GM18498 (cell line): ENCODE measurements at regions not wholly inside any gene's neighbourhood (a gene's known extent, or its start where the extent isn't known, plus 50 kb on each side); places are given as distances from the start of the nearest gene placed in this dataset.
"Not testable (repeated sequence)": the region's sequence is repeated elsewhere in the genome, so short reads cannot be mapped to it uniquely, and the experiment has no call there.

Source experiments
- ATAC-seq: cut with Tn5 transposase; IDR thresholded peaks from one replicate; pipeline ENCODE4 v1.9.1; 2021; ENCODE audit warnings: mild to moderate bottlenecking, moderate library complexity; ENCODE audit not compliant: unreplicated experiment

DNA sequence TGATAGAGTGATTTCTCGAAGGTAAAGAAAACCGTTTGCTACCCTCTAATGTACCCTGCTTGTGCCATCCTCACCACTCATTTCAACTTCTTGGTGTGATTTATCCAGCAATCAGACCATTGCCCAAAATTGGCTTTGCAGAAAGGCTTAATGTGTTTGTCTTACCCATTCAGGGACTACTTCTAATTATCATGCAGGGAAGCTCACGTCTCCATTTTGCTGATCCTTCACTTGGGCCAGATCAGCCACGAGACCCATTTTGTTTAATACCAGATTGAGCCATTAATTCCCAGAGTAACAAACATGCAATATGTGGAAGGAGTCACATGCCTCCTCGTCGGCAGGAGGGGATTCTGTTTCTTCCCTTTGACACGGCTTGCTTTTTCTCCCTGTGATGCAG, 51.1 kb upstream of the CRY1 start:
- ATAC-seq, result no peak

DNA sequence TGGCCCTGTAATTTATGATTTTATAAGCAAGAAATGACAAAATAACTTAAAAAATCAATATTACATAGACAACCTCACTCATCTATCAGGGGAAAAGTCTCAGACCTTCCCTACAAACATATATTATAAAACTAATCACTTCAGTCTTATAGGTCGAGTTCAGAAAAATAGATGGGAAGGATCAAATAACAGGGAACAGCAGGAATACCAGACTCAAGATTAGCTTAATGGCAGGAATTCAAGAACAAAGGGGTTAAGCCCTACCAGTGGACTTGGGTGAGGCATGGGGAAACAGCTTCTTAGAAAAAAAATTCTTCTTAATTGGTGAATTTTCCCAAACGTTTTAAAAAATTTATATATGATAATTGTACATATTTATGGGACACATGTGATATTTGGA, 51.6 kb upstream of the CRY1 start:
- no peak for ATAC-seq

DNA sequence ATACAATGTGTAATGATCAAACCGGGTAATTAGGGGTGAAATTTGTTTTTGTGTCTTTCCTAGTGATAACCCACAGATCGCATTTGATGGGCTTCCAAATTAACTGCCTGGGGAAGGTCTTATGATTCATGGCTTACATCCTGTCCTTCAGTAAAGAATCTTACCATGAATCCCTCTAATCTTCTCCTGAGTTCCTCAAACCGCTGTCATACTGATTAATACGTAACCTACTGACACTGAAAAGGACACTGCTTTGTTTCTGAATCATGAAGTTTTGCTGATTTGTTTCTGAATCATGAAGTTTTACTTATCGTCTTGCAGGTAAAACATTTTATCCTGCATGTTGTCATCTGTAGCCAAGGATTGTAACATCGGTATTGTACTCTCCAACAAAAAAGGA, 52.0 kb upstream of the CRY1 start:
- ATAC-seq, result no peak

DNA sequence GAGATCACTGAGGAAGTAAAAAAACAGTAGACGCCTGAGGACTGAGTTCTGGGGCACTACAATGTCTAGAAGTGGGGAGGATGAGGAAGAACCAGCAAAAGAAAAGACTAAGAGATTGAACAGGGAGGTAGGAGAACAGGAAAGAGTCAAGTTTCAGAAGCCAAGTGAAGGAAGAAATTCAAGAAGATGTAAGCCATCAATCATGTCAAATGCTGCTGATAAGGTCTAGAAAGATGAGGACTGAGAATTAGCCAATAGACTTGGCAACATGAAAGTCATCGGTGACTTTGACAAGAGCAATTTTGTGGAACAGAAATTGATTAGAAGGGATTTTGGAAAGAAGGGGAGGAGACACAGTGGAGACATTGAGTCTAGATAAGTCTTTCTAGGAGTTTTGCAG, 54.8 kb upstream of the CRY1 start:
- ATAC-seq, result no peak

DNA sequence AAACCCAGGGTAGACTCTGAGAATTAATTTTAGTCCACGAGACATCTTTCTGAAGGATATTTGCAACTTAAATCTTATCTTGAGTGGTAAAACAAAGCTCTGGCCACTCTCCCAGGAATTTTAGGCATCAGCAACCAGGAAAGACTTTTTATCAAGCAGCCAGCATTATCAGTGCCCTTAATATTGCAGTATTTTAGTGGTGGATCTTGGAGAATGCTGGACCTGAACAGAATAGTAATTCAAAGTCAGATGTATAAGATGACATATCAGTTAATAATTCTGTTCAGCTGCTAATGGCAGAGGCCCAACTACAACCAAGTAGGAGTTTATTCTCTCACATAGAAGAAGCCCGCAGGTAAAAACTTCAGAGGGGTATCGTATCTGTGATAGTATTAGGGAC, 59.0 kb upstream of the CRY1 start:
- ATAC-seq, result no peak

DNA sequence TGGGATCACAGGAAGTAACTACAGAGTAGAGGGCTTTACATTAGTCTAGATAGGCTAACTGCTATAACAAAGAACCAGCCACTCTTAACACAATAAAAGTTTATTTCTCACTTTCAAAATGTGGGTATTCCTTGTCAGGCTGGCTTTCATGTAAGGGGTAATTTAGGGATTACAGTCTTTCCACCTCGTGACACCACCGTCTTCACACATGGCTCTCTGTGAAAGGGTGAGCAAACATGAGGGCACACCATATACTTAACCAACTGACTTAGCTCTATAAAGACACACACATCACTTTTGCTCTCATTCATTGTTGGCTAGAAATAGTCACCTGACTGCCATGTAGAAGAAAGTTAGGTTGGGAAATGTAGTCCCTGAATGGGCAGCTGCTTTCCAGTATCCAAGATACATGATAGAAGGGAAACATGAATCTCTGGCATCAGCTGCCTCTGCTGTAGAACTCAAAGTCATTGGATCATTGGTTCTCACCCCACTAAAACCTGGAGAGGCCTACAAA, 66.1 kb upstream of the CRY1 start:
- no peak for ATAC-seq

DNA sequence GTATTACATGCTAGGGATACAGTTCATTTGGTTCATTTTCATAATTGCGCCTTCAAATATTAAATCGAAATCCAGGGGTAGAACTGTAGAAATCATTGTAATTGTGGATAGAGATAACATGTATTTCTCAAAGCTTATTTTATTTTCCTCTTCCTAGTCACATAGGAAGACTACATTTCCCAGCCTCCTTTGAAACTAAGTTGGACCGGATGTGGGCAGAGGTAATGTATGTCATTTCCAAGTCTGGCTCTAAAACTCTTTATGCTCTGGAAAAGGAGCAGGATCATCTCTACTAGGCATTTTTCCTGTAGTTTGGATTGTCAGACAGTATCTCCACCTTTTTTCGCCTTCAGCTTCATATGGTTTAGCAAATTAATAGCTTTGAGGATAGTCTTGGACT, 70.1 kb upstream of the CRY1 start:
- no peak for ATAC-seq

DNA sequence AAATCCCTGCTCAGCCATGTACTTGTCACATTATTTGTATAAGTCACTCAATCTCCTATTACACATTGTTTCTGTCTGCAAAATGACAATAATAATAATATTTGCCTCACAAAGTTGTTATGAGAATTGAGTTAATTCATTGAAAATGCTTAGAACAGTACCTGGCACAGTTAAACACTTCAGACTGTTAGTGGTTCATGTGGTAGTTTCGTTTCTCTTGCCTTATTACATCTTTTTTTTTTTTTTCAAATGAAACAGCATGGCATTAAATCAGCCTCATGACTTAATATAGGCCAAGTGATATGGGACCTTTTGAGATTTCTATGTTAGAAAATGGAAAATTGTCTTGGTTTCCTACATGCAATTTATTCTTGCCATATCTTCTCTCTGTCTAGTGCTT, 71.0 kb upstream of the CRY1 start:
- no peak for ATAC-seq

DNA sequence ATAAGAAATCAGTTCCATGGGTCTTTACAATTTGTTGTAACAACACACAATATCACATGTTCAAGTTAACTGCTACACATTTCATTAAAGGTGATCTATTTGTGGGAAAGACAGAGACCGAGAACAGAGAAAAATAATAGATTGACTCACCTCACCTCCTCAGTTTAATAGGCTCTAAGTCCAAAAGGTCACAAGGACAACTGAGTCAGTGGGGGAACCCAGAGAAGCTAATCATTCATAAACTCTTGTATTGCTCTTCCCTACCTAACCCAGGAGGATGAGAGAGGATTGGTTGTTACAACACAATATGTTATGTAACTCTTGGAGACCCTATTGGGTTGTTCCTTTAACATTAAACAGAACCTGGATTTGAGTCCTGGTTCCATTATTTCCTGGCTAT, 72.2 kb upstream of the CRY1 start:
- ATAC-seq, result no peak

DNA sequence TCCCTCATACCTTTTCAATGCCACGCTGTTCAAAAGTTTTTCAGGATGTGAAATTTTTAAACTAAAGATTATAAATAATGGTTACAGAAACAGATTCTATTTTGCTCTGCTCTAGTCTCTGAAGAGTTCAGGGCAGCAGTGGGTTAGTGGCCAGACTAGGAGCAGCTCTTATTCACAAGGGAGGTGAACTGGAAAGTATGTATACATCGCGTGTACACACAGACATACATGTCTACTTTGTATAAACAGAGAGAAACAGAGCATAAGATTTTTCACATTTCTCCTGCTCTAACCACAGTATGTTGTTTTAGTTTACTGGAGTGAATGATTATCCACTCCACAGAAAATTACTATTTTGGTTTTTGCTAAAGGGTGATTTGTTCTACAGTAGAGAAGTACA, 74.4 kb upstream of the CRY1 start:
- no peak for ATAC-seq

DNA sequence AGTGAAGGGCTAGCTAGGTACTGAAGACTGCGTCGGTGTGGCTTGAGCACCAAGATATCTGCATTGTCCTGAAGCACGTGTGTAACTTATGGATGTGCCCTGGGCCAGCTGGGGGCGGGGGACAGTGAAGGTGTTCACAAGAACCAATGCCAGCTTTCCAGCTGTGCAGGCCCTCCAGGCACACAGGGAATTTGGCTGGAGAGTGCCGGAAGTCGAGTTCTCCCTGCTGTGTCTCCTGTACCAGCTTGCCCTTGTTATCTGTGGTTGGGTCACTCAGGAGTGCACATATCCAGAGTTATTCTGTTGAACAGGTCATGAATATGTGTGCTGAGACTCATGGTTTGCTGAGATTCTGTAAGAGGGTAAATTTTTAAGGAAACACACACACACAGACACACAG, 75.9 kb upstream of the CRY1 start:
- no peak for ATAC-seq

DNA sequence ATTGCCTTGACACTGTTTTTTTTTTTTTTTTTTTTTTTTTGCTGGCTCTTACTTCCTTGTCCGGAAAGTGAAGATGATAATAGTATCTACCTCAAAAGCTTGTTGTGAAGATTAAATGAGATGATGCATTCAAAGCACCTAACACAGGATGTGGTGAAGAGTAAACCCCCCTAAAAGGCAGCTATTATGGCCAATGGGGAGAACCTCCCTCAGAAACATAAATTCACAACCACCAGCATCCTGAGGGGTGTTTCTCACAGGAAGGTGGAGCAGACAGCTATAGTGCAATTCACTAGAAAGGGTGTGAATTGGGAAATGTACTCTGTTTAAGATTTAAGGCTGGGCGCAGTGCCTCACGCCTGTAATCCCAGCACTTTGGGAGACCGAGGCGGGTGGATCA, 85.4 kb upstream of the CRY1 start:
- no peak for ATAC-seq

DNA sequence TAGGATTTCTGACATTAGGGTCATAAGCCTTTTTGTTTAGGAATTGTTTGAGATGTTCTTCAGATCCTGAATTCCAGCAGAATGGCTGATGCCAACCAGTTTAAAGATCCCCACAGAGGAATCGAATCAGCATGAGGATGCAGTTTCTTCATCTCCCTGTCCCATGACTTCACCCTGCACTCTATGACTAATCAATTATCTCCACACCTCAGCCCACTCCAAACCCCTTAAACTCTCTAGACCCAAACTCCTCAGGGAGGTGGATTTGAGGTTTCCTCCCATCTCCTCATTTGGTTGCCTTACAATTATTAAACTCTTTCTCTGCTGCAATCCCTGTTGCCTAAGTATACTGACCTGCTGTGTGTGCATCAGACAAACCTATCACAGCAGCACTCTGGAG, 86.5 kb upstream of the CRY1 start:
- no peak for ATAC-seq

DNA sequence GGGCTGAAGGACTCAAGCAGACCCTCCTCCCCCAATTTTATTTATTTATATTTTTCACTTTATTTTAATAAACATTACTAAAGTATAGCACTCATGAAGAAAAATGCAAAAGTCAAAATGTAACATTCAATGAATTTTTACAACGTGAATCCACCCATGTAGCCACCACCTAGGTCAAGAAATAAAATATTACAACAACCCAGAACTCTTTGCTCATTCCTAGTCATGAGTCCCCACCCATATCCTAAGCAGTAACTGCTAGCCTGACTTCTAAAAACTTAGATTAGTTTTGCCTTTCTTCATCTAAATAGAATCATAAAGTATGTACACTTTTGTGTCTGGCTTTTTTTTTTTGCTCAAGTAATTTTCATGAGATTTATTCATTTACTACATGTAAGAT, 86.9 kb upstream of the CRY1 start:
- no peak for ATAC-seq

DNA sequence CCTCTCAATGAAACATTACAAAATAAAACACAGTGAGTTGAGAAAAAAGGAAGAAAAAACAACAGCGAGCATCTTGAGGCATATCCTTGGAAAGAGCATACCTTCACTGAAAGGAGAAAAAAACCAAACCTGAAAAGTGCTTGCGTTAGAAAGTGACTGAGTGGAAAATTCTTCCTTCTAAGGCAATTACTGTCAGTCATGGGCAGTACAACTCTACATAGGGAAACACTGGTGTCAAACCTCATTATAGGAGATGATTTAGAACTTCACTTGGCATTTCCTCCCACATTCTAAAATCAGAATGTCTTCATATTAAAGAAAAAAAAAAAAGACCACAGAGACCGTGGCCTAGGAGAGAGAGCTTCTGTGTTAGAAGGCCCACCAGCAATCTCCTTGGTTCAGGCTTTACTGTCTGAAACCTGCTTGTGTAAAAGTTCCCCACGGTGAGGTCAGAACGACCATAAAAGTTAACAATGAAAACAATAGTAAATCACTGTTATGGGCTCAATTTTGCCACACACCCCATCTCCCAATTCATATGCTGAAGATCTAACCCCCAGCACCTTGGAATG, 91.1 kb upstream of the CRY1 start:
- ATAC-seq, result no peak

DNA sequence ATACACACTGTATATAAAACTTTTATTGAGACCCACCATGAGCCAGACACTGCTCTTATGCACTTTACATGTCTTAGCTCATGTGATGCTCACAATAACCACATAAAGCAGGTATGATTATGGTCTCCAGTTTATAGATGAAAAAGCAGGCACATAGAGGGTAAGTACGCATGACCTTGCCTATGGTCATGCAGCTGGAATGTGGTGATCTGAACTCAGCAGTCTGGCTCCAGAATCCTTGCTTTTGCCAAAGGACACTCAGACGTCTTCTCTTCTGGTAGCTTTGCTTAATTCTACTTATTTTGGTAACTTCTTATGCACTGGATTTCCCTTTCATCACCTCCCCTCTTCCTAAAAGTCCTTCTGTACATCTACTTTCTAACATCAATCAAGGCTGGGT, 103.3 kb upstream of the CRY1 start:
- ATAC-seq, result no peak

DNA sequence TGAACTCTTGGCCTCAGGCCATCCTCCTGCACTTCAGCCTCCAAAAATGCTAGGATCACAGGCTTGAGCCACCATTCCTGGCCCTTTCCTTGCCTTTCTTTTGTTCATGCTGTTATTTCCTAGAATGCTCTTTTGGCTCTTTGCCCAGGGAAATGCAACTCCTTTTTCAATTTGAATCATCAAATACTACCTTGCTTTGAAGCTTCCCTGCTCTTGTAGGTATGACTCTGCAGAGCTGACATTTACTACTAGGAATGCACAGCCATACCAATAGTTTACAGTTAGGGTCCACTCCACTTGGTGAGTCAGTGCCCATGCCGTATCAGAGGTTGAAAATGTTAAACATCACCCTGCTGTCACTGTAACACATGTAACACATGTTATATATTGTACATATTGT, 107.0 kb upstream of the CRY1 start:
- no peak for ATAC-seq

DNA sequence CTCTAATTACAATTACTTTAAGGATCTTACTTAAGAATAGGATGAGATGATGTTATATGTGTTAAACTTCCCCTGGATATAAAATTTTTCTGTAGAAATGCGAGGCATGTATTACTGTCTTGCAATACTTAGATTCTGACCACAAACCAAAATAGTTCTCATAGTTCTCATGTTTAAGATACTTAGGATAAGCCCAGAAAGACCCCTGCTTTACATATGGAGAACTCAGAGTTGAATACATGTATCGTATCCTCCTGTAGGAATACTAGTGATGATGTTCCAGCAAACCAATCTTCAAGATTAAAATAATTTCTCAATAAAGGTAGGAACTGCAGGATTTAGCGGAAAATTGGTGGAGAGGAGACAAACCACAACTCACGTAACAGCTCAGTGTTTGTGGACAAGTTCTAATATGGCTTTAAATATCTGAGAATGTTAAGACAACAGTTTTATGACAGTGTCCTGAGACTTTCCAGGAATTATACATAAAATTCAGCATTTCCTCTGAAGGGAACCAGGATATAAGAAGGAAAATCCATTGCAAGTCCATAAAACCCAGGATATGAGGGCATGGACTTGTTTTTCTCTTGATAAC, 114.7 kb upstream of the CRY1 start:
- ATAC-seq, result no peak

DNA sequence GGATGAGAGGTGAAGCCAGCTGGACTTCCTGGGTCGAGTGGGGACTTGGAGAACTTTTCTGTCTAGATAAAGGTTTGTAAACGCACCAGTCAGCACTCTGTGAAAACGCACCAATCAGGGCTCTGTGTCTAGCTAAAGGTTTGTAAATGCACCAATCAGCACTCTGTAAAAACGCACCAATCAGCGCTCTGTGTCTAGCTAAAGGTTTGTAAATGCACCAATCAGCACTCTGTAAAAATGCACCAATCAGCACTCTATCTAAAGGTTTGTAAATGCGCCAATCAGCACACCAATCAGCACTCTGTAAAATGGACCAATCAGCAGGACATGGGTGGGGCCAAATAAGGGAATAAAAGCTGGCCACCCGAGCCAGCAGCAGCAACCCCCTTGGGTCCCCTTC, 116.4 kb upstream of the CRY1 start:
- not testable (repeated sequence) for ATAC-seq

DNA sequence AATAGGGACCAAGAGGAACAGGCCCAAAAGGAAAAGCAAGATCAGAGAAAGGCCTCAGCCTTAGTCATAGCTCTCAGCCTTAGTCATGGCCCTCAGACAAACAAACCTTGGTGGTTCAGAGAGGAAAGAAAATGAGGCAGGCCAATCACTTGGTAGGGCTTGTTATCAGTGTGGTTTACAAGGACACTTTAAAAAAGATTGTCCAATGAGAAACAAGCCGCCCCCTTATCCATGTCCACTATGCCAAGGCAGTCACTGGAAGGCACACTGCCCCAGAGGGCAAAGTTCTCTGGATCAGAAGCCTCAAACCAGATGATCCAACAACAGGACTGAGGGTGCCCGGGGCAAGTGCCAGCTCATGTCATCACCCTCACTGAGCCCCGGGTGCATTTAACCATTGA, 121.0 kb upstream of the CRY1 start:
- not testable (repeated sequence) for ATAC-seq

DNA sequence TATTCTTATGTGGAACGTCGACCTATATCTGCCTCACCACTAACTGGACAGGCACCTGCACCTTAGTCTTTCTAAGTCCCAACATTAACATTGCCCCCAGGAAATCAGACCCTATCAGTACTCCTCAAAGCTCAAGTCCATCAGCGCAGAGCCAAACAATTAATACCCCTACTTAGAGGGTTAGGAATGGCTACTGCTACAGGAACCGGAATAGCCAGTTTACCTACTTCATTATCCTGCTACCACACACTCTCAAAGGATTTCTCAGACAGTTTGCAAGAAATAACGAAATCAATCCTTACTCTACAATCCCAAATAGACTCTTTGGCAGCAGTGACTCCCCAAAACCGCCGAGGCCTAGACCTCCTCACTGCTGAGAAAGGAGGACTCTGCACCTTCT, 123.1 kb upstream of the CRY1 start:
- not testable (repeated sequence) for ATAC-seq

DNA sequence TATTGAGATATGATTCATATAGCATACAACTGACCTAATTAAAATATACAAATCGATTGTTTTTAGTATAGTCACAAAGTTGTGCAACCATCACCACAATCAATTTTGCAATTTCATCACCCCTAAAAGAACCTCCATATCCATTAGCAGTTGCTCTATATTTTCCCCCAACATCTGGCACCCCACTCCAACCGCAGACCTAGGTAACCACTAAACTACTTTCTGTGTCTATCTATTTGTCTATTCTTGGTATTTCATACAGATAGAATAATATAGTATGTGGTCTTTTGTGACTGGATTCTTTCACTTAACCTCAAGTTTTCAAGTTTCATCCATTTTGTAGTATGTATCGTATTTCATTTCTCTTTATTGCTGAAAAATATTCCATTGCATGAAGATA, 126.0 kb upstream of the CRY1 start:
- no peak for ATAC-seq

DNA sequence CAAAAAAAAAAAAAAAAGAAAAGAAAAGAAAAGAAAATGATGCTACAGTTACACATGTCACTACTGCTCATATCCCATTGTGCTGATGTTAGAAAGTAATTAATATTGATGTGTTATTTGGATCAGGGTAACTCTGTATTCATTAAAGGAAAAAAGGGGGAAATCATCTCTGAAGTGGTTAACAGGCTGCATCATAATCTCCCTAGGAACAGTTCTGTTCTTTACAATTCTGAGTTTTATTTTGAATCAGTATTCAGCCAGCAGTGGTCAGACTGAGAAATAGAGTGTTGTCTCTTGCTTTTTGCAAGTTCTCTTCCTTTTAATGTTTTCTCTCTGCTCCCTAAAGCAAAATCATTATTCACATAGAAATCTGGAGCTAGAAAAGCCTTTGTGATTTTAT, 128.6 kb upstream of the CRY1 start:
- no peak for ATAC-seq
